Thyroid gland (tissue), 4 donors: ENCODE measurements at regions not wholly inside any gene's neighbourhood (a gene's known extent, or its start where the extent isn't known, plus 50 kb on each side); places are given as distances from the start of the nearest gene placed in this dataset.

Source experiments
- CTCF ChIP-seq, 6 experiments: fragments of 200-600 bp in 3 of 6; fragments of 450-650 bp in 3 of 6; sonication (generic) in 3 of 6; IDR thresholded peaks; one replicate each; pipeline ENCODE4 v1.5.1; 2016 to 2019; ENCODE audit warnings: antibody characterized with exemption in 6 of 6, mild to moderate bottlenecking in 2 of 6, inconsistent platforms in 1 of 6, moderate library complexity in 1 of 6
- POLR2A ChIP-seq, 2 donors: fragments of 450-650 bp; IDR thresholded peaks; one replicate each; pipeline ENCODE4 v1.6.1; 2017; ENCODE audit warnings: antibody characterized with exemption in 2 of 2, mild to moderate bottlenecking in 2 of 2, moderate library complexity in 1 of 2

- TF ChIP-seq CTCF (IDR thresholded peaks at IDR 0.05), result no peak
- no peak for TF ChIP-seq POLR2A (IDR thresholded peaks at IDR 0.05)
Observed at GRCh38 chr19:27892500-27892899, 1320.5 kb downstream of the UQCRFS1 start.
